Loucy (cell line): ENCODE measurements at regions not wholly inside any gene's neighbourhood (a gene's known extent, or its start where the extent isn't known, plus 50 kb on each side); places are given as distances from the start of the nearest gene placed in this dataset.

Experiments used
- EZH2phosphoT487 ChIP-seq: fragments of 200-600 bp; IDR thresholded peaks from 2 replicates; pipeline ENCODE4 v1.6.1; 2018; ENCODE audit warnings: antibody characterized with exemption, mild to moderate bottlenecking, moderate library complexity, borderline replicate concordance
- TF ChIP-seq, protein P1 (sequence below): fragments of 200-600 bp; sonication (generic); conservative IDR thresholded peaks from 2 replicates; pipeline ENCODE4 v1.5.1; 2014; ENCODE audit warnings: mild to moderate bottlenecking, antibody characterized with exemption, low read length

DNA sequence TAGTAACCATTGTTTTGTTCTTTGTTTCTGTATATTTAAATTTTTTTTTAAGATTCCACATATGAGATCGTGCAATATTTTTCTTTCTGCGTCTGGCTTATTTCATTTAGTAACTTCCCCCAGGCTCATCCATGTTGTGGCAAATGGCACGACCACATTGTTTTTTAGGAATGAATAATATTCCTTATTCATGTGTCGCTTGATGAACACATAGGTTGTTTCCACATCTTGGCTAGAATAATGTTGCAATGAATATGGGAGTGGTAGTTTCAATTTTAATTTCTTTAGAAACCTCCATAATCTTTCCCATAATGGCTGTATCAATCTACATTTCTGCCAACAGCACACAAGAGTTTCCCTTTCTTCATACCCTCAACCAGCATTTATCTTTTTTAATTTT is 166.8 kb upstream of the NR3C2 start:
- TF ChIP-seq, protein P1, sequence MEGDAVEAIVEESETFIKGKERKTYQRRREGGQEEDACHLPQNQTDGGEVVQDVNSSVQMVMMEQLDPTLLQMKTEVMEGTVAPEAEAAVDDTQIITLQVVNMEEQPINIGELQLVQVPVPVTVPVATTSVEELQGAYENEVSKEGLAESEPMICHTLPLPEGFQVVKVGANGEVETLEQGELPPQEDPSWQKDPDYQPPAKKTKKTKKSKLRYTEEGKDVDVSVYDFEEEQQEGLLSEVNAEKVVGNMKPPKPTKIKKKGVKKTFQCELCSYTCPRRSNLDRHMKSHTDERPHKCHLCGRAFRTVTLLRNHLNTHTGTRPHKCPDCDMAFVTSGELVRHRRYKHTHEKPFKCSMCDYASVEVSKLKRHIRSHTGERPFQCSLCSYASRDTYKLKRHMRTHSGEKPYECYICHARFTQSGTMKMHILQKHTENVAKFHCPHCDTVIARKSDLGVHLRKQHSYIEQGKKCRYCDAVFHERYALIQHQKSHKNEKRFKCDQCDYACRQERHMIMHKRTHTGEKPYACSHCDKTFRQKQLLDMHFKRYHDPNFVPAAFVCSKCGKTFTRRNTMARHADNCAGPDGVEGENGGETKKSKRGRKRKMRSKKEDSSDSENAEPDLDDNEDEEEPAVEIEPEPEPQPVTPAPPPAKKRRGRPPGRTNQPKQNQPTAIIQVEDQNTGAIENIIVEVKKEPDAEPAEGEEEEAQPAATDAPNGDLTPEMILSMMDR: no peak
- TF ChIP-seq EZH2phosphoT487: no peak
